ENCODE measurements at regions not wholly inside any gene's neighbourhood (a gene's known extent, or its start where the extent isn't known, plus 50 kb on each side); places are given as distances from the start of the nearest gene placed in this dataset.

GRCh38 chr10:121332829-121333765 lies 265.1 kb downstream of the FGFR2 start (continued):
- TF ChIP-seq SKIL (IDR thresholded peaks at IDR 0.05; ENCODE audit: low read depth, poor library complexity, severe bottlenecking) (no peak), PAX5 (IDR thresholded peaks at IDR 0.05; ENCODE audit: borderline replicate concordance, low read depth, low read length) (no peak), FOXK2 (IDR thresholded peaks at IDR 0.05) (no peak), LARP7 (IDR thresholded peaks at IDR 0.05) (no peak), CBX3 (IDR thresholded peaks at IDR 0.05; ENCODE audit: borderline replicate concordance, low read depth) (no peak), YY1 (IDR thresholded peaks at IDR 0.05; ENCODE audit: low read depth, low read length) (no peak), MTA2 (IDR thresholded peaks at IDR 0.05; ENCODE audit: low read depth) (no peak), RB1 (IDR thresholded peaks at IDR 0.05; ENCODE audit: borderline replicate concordance) (no peak), ZNF217 (IDR thresholded peaks at IDR 0.05) (no peak), HCFC1 (IDR thresholded peaks at IDR 0.05; ENCODE audit: low read length) (no peak)
- TF ChIP-seq, protein P1, sequence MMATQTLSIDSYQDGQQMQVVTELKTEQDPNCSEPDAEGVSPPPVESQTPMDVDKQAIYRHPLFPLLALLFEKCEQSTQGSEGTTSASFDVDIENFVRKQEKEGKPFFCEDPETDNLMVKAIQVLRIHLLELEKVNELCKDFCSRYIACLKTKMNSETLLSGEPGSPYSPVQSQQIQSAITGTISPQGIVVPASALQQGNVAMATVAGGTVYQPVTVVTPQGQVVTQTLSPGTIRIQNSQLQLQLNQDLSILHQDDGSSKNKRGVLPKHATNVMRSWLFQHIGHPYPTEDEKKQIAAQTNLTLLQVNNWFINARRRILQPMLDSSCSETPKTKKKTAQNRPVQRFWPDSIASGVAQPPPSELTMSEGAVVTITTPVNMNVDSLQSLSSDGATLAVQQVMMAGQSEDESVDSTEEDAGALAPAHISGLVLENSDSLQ (IDR thresholded peaks at IDR 0.05) = no peak

Data from GM12878 (cell line).